OCI-LY3 (cell line): ENCODE measurements at regions not wholly inside any gene's neighbourhood (a gene's known extent, or its start where the extent isn't known, plus 50 kb on each side); places are given as distances from the start of the nearest gene placed in this dataset.

Experiments used
- H2AFZ ChIP-seq: fragments of 200-600, 300-600 bp; shearing (Covaris generic); 2 replicates; pipeline ENCODE4 v1.6.0; 2014; ENCODE audit warnings: antibody characterized with exemption, low read depth, low read length
- H3K27ac ChIP-seq: fragments of 200-600, 300-600 bp; sonication (generic); 2 replicates; pipeline ENCODE4 v1.5.1; 2014; ENCODE audit warnings: mild to moderate bottlenecking, low read length, moderate library complexity, mixed read lengths
- H3K27me3 ChIP-seq: fragments of 200-600, 300-600 bp; sonication (generic); 2 replicates; pipeline ENCODE4 v1.6.1; 2014; ENCODE audit warnings: low read depth, low read length, mixed read lengths
- H3K36me3 ChIP-seq: fragments of 200-600, 300-600 bp; sonication (generic); replicated peaks from 2 replicates; pipeline ENCODE3; 2014; ENCODE audit warnings: low read depth, low read length, mixed read lengths
- H3K4me1 ChIP-seq: fragments of 300-600, 200-600 bp; sonication (generic); 2 replicates; pipeline ENCODE4 v1.6.1; 2014; ENCODE audit warnings: low read length, mixed read lengths
- H3K4me2 ChIP-seq: fragments of 200-600, 300-600 bp; sonication (generic); 2 replicates; pipeline ENCODE4 v1.6.1; 2014; ENCODE audit warnings: low read length, mixed read lengths
- H3K4me3 ChIP-seq: fragments of 300-600, 200-600 bp; sonication (generic); 2 replicates; pipeline ENCODE4 v1.5.1; 2014; ENCODE audit warnings: antibody characterized with exemption, mild to moderate bottlenecking, low read length, moderate library complexity
- H3K79me2 ChIP-seq: fragments of 300-600, 200-600 bp; shearing (Covaris generic); 2 replicates; pipeline ENCODE4 v1.6.1; 2014; ENCODE audit warnings: mild to moderate bottlenecking, low read length, mixed read lengths
- H3K9ac ChIP-seq: fragments of 300-600, 200-600 bp; shearing (Covaris generic); 2 replicates; pipeline ENCODE4 v1.6.0; 2014; ENCODE audit warnings: mild to moderate bottlenecking, low read length, moderate library complexity
- H3K9me3 ChIP-seq: fragments of 200-600, 300-600 bp; shearing (Covaris generic); 2 replicates; pipeline ENCODE4 v1.6.1; 2014; ENCODE audit warnings: low read length, mixed read lengths; ENCODE audit not compliant: insufficient read depth
- H4K20me1 ChIP-seq: fragments of 200-600, 300-600 bp; sonication (generic); 2 replicates; pipeline ENCODE4 v1.6.1; 2016; ENCODE audit warnings: low read length, mixed read lengths; ENCODE audit not compliant: insufficient read depth
- CTCF ChIP-seq: fragments of 200-600, 300-600 bp; sonication (generic); IDR thresholded peaks from 2 replicates; pipeline ENCODE4 v1.5.1; 2014; ENCODE audit warnings: antibody characterized with exemption, low read length, low read depth
- EZH2phosphoT487 ChIP-seq: fragments of 200-600 bp; shearing (Covaris generic); IDR thresholded peaks from 2 replicates; pipeline ENCODE4 v1.6.1; 2018; ENCODE audit warnings: antibody characterized with exemption, mixed run types, low read depth

GRCh38 chr14:42143114-42143513 is 536.4 kb downstream of the LRFN5 start:
- Histone ChIP-seq H3K9me3 (no peaks in the 10 kb centered on the region), H3K36me3 (no peaks in the 10 kb centered on the region), H3K4me2 (no peak overlapping the region), H3K4me1 (no peaks in the 10 kb centered on the region), H3K27ac (no peak overlapping the region), H3K4me3 (no peak overlapping the region), H4K20me1 (no peaks in the 10 kb centered on the region), H2AFZ (no peak overlapping the region), H3K27me3 (no peaks in the 10 kb centered on the region), H3K9ac (no peak overlapping the region), H3K79me2 (no peaks in the 10 kb centered on the region)
- TF ChIP-seq EZH2phosphoT487 (no peak), CTCF (no peak)

GRCh38 chr14:42141328-42141727 is 534.7 kb downstream of the LRFN5 start:
- Histone ChIP-seq H3K79me2 (no peaks in the 10 kb centered on the region), H3K4me2 (no peak overlapping the region), H3K4me1 (no peaks in the 10 kb centered on the region), H3K27ac (no peak overlapping the region), H3K9me3 (no peaks in the 10 kb centered on the region), H3K9ac (no peak overlapping the region), H3K27me3 (no peaks in the 10 kb centered on the region), H3K36me3 (no peaks in the 10 kb centered on the region), H3K4me3 (no peak overlapping the region), H2AFZ (no peak overlapping the region), H4K20me1 (no peaks in the 10 kb centered on the region)
- TF ChIP-seq EZH2phosphoT487 = no peak
- no peak for TF ChIP-seq CTCF

GRCh38 chr14:42140831-42141279 is 534.2 kb downstream of the LRFN5 start:
- Histone ChIP-seq H3K27ac (no peak overlapping the region), H3K4me2 (no peak overlapping the region), H3K79me2 (no peaks in the 10 kb centered on the region), H3K36me3 (no peaks in the 10 kb centered on the region), H4K20me1 (no peaks in the 10 kb centered on the region), H3K9ac (no peak overlapping the region), H3K4me3 (no peak overlapping the region), H2AFZ (no peak overlapping the region), H3K4me1 (no peaks in the 10 kb centered on the region), H3K27me3 (no peaks in the 10 kb centered on the region), H3K9me3 (no peaks in the 10 kb centered on the region)
- TF ChIP-seq CTCF (no peak), EZH2phosphoT487 (no peak)

GRCh38 chr14:42140001-42140400 is 533.3 kb downstream of the LRFN5 start:
- Histone ChIP-seq H3K27me3 (no peaks in the 10 kb centered on the region), H3K4me3 (no peak overlapping the region), H3K9ac (no peak overlapping the region), H2AFZ (no peak overlapping the region), H3K4me1 (no peaks in the 10 kb centered on the region), H3K4me2 (no peak overlapping the region), H3K36me3 (no peaks in the 10 kb centered on the region), H4K20me1 (no peaks in the 10 kb centered on the region), H3K27ac (no peak overlapping the region), H3K9me3 (no peaks in the 10 kb centered on the region), H3K79me2 (no peaks in the 10 kb centered on the region)
- TF ChIP-seq EZH2phosphoT487 (no peak), CTCF (no peak)
